HepG2 (cell line): ENCODE measurements at regions not wholly inside any gene's neighbourhood (a gene's known extent, or its start where the extent isn't known, plus 50 kb on each side); places are given as distances from the start of the nearest gene placed in this dataset.

Experiments
- ATAC-seq: fragments of 200-7000 bp; cut with Tn5 transposase; 3 replicates; pipeline ENCODE4 v1.9.1; 2020; ENCODE audit warnings: mild to moderate bottlenecking, moderate library complexity
- BruUV-seq: library from RNA; stranded (reverse); fragments of 400-500 nt; replicated peaks from 2 replicates; lab custom pipeline; 2021; lab: Mats Ljungman, UMichigan
- CTCF ChIA-PET: fragments of 300-600 bp; formaldehyde crosslinking; extraction: SDS; loops from one replicate; lab custom pipeline; 2021; ENCODE audit warnings: low total read pairs, inconsistent platforms, low intra/inter-chr PET ratio; lab: Yijun Ruan, JAX
- POLR2A ChIA-PET: fragments of 350-600 bp; sonication (Branson Sonifier 250); formaldehyde crosslinking; loops from one replicate; lab custom pipeline; 2020; ENCODE audit warnings: antibody characterized with exemption, inconsistent platforms; lab: Yijun Ruan, JAX
- DNase-seq: peaks from one replicate; pipeline ENCODE4 v3.0.0-alpha.2; 2015; ENCODE audit warnings: low spot score
- FAIRE-seq: peaks from 3 replicates; lab custom pipeline; 2011; peaks lifted over from hg19 to GRCh38; lab: Jason Lieb, UNC
- H2AFZ ChIP-seq: one replicate; pipeline ENCODE4 v1.6.1; 2011; ENCODE audit warnings: low read length, inconsistent platforms
- H3K27ac ChIP-seq: fragments of 300-600 bp; 3 replicates; pipeline ENCODE4 v1.8.0; 2011; ENCODE audit warnings: mixed run types, mild to moderate bottlenecking, mixed read lengths, low read length, inconsistent platforms; ENCODE audit not compliant: insufficient read depth; ENCODE audit errors: extremely low read length
- H3K27me3 ChIP-seq, 2 experiments: fragments of 200-600 bp in 1 of 2; 2 replicates in 1 of 2; 3 replicates in 1 of 2; pipeline versions ENCODE4 v1.6.0 to v1.8.0; 2011; ENCODE audit warnings: low read length in 2 of 2, mild to moderate bottlenecking in 2 of 2, moderate library complexity in 2 of 2, inconsistent platforms in 1 of 2; ENCODE audit not compliant: insufficient read depth in 2 of 2, control insufficient read depth in 1 of 2
- H3K36me3 ChIP-seq, 2 experiments: fragments of 200-600 bp in 1 of 2; replicated peaks in 1 of 2; 2 replicates in 1 of 2; 3 replicates in 1 of 2; pipeline versions ENCODE4 v1.5.1 to v1.8.0; 2011; ENCODE audit warnings: low read length in 2 of 2, inconsistent platforms in 1 of 2; ENCODE audit not compliant: insufficient read depth in 2 of 2, control insufficient read depth in 1 of 2
- H3K4me1 ChIP-seq: 2 replicates; pipeline ENCODE4 v1.5.1; 2012; ENCODE audit warnings: low read length, inconsistent platforms; ENCODE audit not compliant: insufficient read depth
- H3K4me2 ChIP-seq: 2 replicates; pipeline ENCODE4 v1.6.0; 2011; ENCODE audit warnings: low read depth, low read length, inconsistent platforms
- H3K4me3 ChIP-seq, 3 experiments: fragments of 200-600 bp in 1 of 3; sonication (generic), shearing (Covaris generic) in 1 of 3; replicated peaks in 1 of 3; 2 replicates each; pipeline ENCODE4 v1.5.1; 2011 to 2016; ENCODE audit warnings: low read length in 3 of 3, inconsistent platforms in 2 of 3, low read depth in 2 of 3, mild to moderate bottlenecking in 2 of 3, control low read depth in 1 of 3, mixed read lengths in 1 of 3; ENCODE audit not compliant: insufficient read depth in 1 of 3
- H3K79me2 ChIP-seq: one replicate; pipeline ENCODE4 v1.6.1; 2011; ENCODE audit warnings: low read length, inconsistent platforms; ENCODE audit not compliant: insufficient read depth
- H3K9ac ChIP-seq: 2 replicates; pipeline ENCODE4 v1.6.0; 2011; ENCODE audit warnings: mild to moderate bottlenecking, low read depth, low read length, inconsistent platforms; ENCODE audit not compliant: insufficient read depth
- H3K9me3 ChIP-seq: 2 replicates; pipeline ENCODE4 v1.5.1; 2012; ENCODE audit warnings: mild to moderate bottlenecking, low read length
- H4K20me1 ChIP-seq: 2 replicates; pipeline ENCODE4 v1.6.0; 2011; ENCODE audit warnings: inconsistent platforms, mild to moderate bottlenecking, low read length, moderate library complexity; ENCODE audit not compliant: insufficient read depth
- CEBPG ChIP-seq: IDR thresholded peaks from 2 replicates; pipeline ENCODE4 v1.6.1; 2016
- HHEX ChIP-seq: IDR thresholded peaks from 2 replicates; pipeline ENCODE4 v1.6.1; 2016; ENCODE audit warnings: control low read depth
- KDM4B ChIP-seq: sonication (generic); formaldehyde crosslinking; IDR thresholded peaks from 2 replicates; pipeline ENCODE4 v1.4.0; 2020; ENCODE audit warnings: missing genetic modification reagents
- MXD3 ChIP-seq: IDR thresholded peaks from 2 replicates; pipeline ENCODE4 v1.6.1; 2016; ENCODE audit warnings: mild to moderate bottlenecking, missing biosample characterization, missing genetic modification reagents
- NFE2 ChIP-seq: sonication (generic); formaldehyde crosslinking; IDR thresholded peaks from 2 replicates; pipeline ENCODE4 v1.4.0; 2020; ENCODE audit warnings: missing genetic modification reagents
- NFYC ChIP-seq: IDR thresholded peaks from 2 replicates; pipeline ENCODE4 v1.6.1; 2016; ENCODE audit warnings: missing genetic modification reagents, missing compliant biosample characterization
- RAD51 ChIP-seq: fragments of 450-650 bp; IDR thresholded peaks from 2 replicates; pipeline ENCODE4 v1.6.1; 2016; ENCODE audit warnings: borderline replicate concordance
- SCMH1 ChIP-seq: sonication (generic); formaldehyde crosslinking; IDR thresholded peaks from 2 replicates; pipeline ENCODE4 v1.9.0; 2021; ENCODE audit warnings: missing genetic modification reagents, mild to moderate bottlenecking, borderline replicate concordance
- SRSF4 ChIP-seq: fragments of 200-400 bp; formaldehyde crosslinking; IDR thresholded peaks from one replicate; pipeline ENCODE4 v1.6.1; 2018; ENCODE audit warnings: mild to moderate bottlenecking, low read depth, low read length, moderate library complexity; ENCODE audit not compliant: poor library complexity, severe bottlenecking
- ZNF136 ChIP-seq: sonication (generic); formaldehyde crosslinking; IDR thresholded peaks from 2 replicates; pipeline ENCODE4 v1.8.1; 2022; ENCODE audit warnings: low read depth, mild to moderate bottlenecking, moderate library complexity, missing genetic modification reagents
- ZNF775 ChIP-seq: sonication (generic); formaldehyde crosslinking; IDR thresholded peaks from 2 replicates; pipeline ENCODE4 v1.4.0; 2020; ENCODE audit warnings: missing genetic modification reagents, mild to moderate bottlenecking, moderate library complexity, borderline replicate concordance
- ZSCAN29 ChIP-seq: sonication (generic); formaldehyde crosslinking; conservative IDR thresholded peaks from 2 replicates; pipeline ENCODE4 v1.4.0; 2020; ENCODE audit warnings: mild to moderate bottlenecking, missing genetic modification reagents
- WGBS: methylation state at CpG from one replicate; pipeline ENCODE4 v1.1.6; 2017; ENCODE audit warnings: low lambda C conversion rate; 5-methylcytosine and 5-hydroxymethylcytosine counted together
- in situ Hi-C: cut with HindIII; loops from 2 replicates; pipeline ENCODE4 v1.10.0; 2017; ENCODE audit warnings: low pct_unique_long_range_greater_than_20kb; ENCODE audit not compliant: extremely low pct_ligation_motif_present
- intact Hi-C: fragments of 100-400 bp; cut with micrococcal nuclease; formaldehyde crosslinking; loops from one replicate; pipeline ENCODE4 v1.10.0; 2022; ENCODE audit not compliant: unreplicated experiment
- TF ChIP-seq, protein P1 (sequence below): sonication (generic); formaldehyde crosslinking; IDR thresholded peaks from 2 replicates; pipeline ENCODE4 v1.5.0; 2020; ENCODE audit warnings: missing genetic modification reagents
- TF ChIP-seq, protein P2 (sequence below): sonication (generic); formaldehyde crosslinking; IDR thresholded peaks from 2 replicates; pipeline ENCODE4 v1.9.0; 2022; ENCODE audit warnings: low read depth, missing genetic modification reagents

DNA sequence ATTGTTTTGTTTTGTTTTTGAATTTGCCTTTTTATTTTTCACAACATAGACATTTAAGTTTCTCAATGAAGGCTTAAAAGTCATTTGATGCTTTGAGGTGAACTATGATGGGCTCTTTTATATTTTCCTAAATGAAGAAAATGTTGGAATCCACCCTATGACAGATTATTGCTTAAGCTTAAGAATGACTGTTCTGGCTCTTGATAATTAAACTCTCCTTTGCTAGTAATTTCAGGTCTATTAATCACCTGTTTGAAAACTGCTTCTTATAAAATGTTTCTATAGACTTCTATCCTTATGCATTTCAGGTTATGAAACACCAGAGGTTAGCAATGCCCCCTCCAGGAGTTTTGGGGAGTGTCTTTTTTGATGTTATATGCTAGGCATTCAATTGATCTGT lies 424.1 kb upstream of the DYNLRB2 start (continued):
- no peak for TF ChIP-seq ZSCAN29
- no peak for TF ChIP-seq CEBPG (CRISPR knock-in tag)
- no peak for TF ChIP-seq KDM4B (CRISPR knock-in tag)
- TF ChIP-seq, protein P1, sequence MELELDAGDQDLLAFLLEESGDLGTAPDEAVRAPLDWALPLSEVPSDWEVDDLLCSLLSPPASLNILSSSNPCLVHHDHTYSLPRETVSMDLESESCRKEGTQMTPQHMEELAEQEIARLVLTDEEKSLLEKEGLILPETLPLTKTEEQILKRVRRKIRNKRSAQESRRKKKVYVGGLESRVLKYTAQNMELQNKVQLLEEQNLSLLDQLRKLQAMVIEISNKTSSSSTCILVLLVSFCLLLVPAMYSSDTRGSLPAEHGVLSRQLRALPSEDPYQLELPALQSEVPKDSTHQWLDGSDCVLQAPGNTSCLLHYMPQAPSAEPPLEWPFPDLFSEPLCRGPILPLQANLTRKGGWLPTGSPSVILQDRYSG (CRISPR knock-in tag) = no peak

GRCh38 chr16:80114699-80115098 lies 426.1 kb upstream of the DYNLRB2 start:
- Histone ChIP-seq H3K79me2 (no peaks in the 10 kb centered on the region), H3K4me1 (no peaks in the 10 kb centered on the region), H3K4me3 (no peak overlapping the region), H3K9ac (no peak overlapping the region), H2AFZ (no peak overlapping the region), H3K27ac (no peak overlapping the region), H3K9me3 (no peaks in the 10 kb centered on the region), H4K20me1 (no peaks in the 10 kb centered on the region), H3K27me3 (no peaks in the 10 kb centered on the region), H3K36me3 (no peaks in the 10 kb centered on the region), H3K4me2 (no peak overlapping the region)
- FAIRE-seq = no peak
- intact Hi-C loops (no loop called here), in situ Hi-C loops (no loop called here)
- no peak for DNase-seq
- no peak for ATAC-seq
- 15% methylated on average over 2 of the region's 2 CpGs for WGBS
- no peak for TF ChIP-seq SRSF4
- TF ChIP-seq RAD51 = no peak
- no peak for TF ChIP-seq SCMH1 (CRISPR knock-in tag)
- TF ChIP-seq, protein P2, sequence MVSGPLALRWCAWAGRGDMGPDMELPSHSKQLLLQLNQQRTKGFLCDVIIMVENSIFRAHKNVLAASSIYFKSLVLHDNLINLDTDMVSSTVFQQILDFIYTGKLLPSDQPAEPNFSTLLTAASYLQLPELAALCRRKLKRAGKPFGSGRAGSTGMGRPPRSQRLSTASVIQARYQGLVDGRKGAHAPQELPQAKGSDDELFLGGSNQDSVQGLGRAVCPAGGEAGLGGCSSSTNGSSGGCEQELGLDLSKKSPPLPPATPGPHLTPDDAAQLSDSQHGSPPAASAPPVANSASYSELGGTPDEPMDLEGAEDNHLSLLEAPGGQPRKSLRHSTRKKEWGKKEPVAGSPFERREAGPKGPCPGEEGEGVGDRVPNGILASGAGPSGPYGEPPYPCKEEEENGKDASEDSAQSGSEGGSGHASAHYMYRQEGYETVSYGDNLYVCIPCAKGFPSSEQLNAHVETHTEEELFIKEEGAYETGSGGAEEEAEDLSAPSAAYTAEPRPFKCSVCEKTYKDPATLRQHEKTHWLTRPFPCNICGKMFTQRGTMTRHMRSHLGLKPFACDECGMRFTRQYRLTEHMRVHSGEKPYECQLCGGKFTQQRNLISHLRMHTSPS (CRISPR knock-in tag) = no peak
- no peak for TF ChIP-seq NFYC (CRISPR knock-in tag)
- TF ChIP-seq MXD3 (CRISPR knock-in tag) = no peak
- no peak for TF ChIP-seq ZNF775 (CRISPR knock-in tag)
- no peak for TF ChIP-seq ZNF136 (CRISPR knock-in tag)
- no peak for TF ChIP-seq HHEX
- no peak for TF ChIP-seq NFE2 (CRISPR knock-in tag)
- ChIA-PET CTCF (no interaction called here), POLR2A (no interaction called here)
- no TSS peak for BruUV-seq
